Trophoblast cell (in vitro differentiated cells and primary cell): ENCODE measurements at regions not wholly inside any gene's neighbourhood (a gene's known extent, or its start where the extent isn't known, plus 50 kb on each side); places are given as distances from the start of the nearest gene placed in this dataset.

Source experiments
- DNase-seq, 2 donors: peaks; one replicate each; pipeline ENCODE4 v3.0.0-alpha.2; 2016
- H2AFZ ChIP-seq: 2 replicates; pipeline ENCODE4 v1.6.1; 2013; ENCODE audit warnings: low read length, moderate library complexity, mild to moderate bottlenecking; ENCODE audit not compliant: insufficient read depth, poor library complexity
- H2AK5ac ChIP-seq: 2 replicates; pipeline ENCODE4 v1.6.1; 2013; ENCODE audit warnings: mild to moderate bottlenecking, low read length
- H2BK120ac ChIP-seq: 2 replicates; pipeline ENCODE4 v1.6.1; 2013; ENCODE audit warnings: low read length, mild to moderate bottlenecking, moderate library complexity; ENCODE audit not compliant: insufficient read depth, poor library complexity
- H2BK12ac ChIP-seq: 2 replicates; pipeline ENCODE4 v1.6.1; 2013; ENCODE audit warnings: mild to moderate bottlenecking, low read length, moderate library complexity
- H2BK5ac ChIP-seq: 2 replicates; pipeline ENCODE4 v1.6.1; 2013; ENCODE audit warnings: low read length, low read depth, moderate library complexity, mild to moderate bottlenecking; ENCODE audit not compliant: poor library complexity
- H3K14ac ChIP-seq: 2 replicates; pipeline ENCODE4 v1.6.1; 2013; ENCODE audit warnings: mild to moderate bottlenecking, low read length
- H3K18ac ChIP-seq: 2 replicates; pipeline ENCODE4 v1.6.1; 2013; ENCODE audit warnings: mild to moderate bottlenecking, low read length
- H3K23ac ChIP-seq: 2 replicates; pipeline ENCODE4 v1.6.1; 2013; ENCODE audit warnings: low read length
- H3K27ac ChIP-seq: 2 replicates; pipeline ENCODE4 v1.5.1; 2013; ENCODE audit warnings: low read depth, mild to moderate bottlenecking, inconsistent platforms, low read length, moderate library complexity
- H3K27me3 ChIP-seq: 2 replicates; pipeline ENCODE4 v1.6.1; 2013; ENCODE audit warnings: inconsistent platforms, mild to moderate bottlenecking, low read length, moderate library complexity; ENCODE audit not compliant: insufficient read depth
- H3K36me3 ChIP-seq, 2 experiments: 1 replicate in 1 of 2; 2 replicates in 1 of 2; pipeline ENCODE4 v1.6.1; 2013; ENCODE audit warnings: low read length in 2 of 2, mild to moderate bottlenecking in 2 of 2, moderate library complexity in 1 of 2; ENCODE audit not compliant: insufficient read depth in 2 of 2, control insufficient read depth in 1 of 2
- H3K4ac ChIP-seq: 2 replicates; pipeline ENCODE4 v1.6.1; 2013; ENCODE audit warnings: low read depth, mild to moderate bottlenecking, low read length, moderate library complexity
- H3K4me1 ChIP-seq, 2 experiments: 1 replicate in 1 of 2; 2 replicates in 1 of 2; pipeline ENCODE4 v1.6.1; 2013; ENCODE audit warnings: low read length in 2 of 2, mild to moderate bottlenecking in 2 of 2, moderate library complexity in 1 of 2; ENCODE audit not compliant: insufficient read depth in 2 of 2, control insufficient read depth in 1 of 2
- H3K4me2 ChIP-seq: 2 replicates; pipeline ENCODE4 v1.6.1; 2013; ENCODE audit warnings: inconsistent platforms, mild to moderate bottlenecking, low read length, moderate library complexity
- H3K4me3 ChIP-seq: 2 replicates; pipeline ENCODE4 v1.5.1; 2013; ENCODE audit warnings: mild to moderate bottlenecking, low read depth, low read length, inconsistent platforms
- H3K79me1 ChIP-seq: one replicate; pipeline ENCODE4 v1.6.1; 2013; ENCODE audit warnings: low read length
- H3K79me2 ChIP-seq: 2 replicates; pipeline ENCODE4 v1.6.1; 2013; ENCODE audit warnings: low read length, mild to moderate bottlenecking; ENCODE audit not compliant: control insufficient read depth, insufficient read depth, poor library complexity
- H3K9ac ChIP-seq: 2 replicates; pipeline ENCODE4 v1.6.1; 2013; ENCODE audit warnings: mild to moderate bottlenecking, low read length
- H3K9me3 ChIP-seq: 2 replicates; pipeline ENCODE4 v1.6.1; 2013; ENCODE audit warnings: low read depth, mild to moderate bottlenecking, control low read depth, inconsistent platforms, low read length; ENCODE audit not compliant: insufficient read depth
- H4K12ac ChIP-seq: 2 replicates; pipeline ENCODE4 v1.6.1; 2013; ENCODE audit warnings: low read depth, mild to moderate bottlenecking, low read length, moderate library complexity
- H4K8ac ChIP-seq: 2 replicates; pipeline ENCODE4 v1.6.1; 2013; ENCODE audit warnings: low read depth, mild to moderate bottlenecking, low read length, moderate library complexity
- H4K91ac ChIP-seq: one replicate; pipeline ENCODE4 v1.6.1; 2013; ENCODE audit warnings: low read depth, mild to moderate bottlenecking, low read length, moderate library complexity
- WGBS: extraction: QIAGEN DNeasy Blood & Tissue Kit; methylation state at CpG from one replicate; pipeline ENCODE4 v1.1.7; 2013; ENCODE audit warnings: missing lambda C conversion rate; ENCODE audit not compliant: insufficient read length, insufficient coverage; ENCODE audit errors: extremely low coverage; 5-methylcytosine and 5-hydroxymethylcytosine counted together

- H2BK5ac ChIP-seq, result no peak overlapping the region
- H2AFZ ChIP-seq, result no peak overlapping the region
- H3K4me1 ChIP-seq, result no peaks in the 10 kb centered on the region
- no peak overlapping the region for H3K23ac ChIP-seq
- no peak overlapping the region for H3K4me3 ChIP-seq
- H4K91ac ChIP-seq, result no peak overlapping the region
- WGBS, result no CpG with 5 or more reads among the region's 4 CpGs
- no peaks in the 10 kb centered on the region for H3K36me3 ChIP-seq
- H2BK12ac ChIP-seq, result no peak overlapping the region
- no peak overlapping the region for H2BK120ac ChIP-seq
- H3K18ac ChIP-seq, result no peak overlapping the region
- H3K4ac ChIP-seq, result no peak overlapping the region
- H4K12ac ChIP-seq, result no peak overlapping the region
- no peak overlapping the region for H2AK5ac ChIP-seq
- no peaks in the 10 kb centered on the region for H3K79me1 ChIP-seq
- H3K4me2 ChIP-seq, result no peak overlapping the region
- no peak overlapping the region for H3K27ac ChIP-seq
- no peak overlapping the region for H4K8ac ChIP-seq
- H3K9me3 ChIP-seq, result no peaks in the 10 kb centered on the region
- no peak overlapping the region for H3K14ac ChIP-seq
- H3K9ac ChIP-seq, result no peak overlapping the region
- no peak for DNase-seq
- H3K79me2 ChIP-seq, result no peaks in the 10 kb centered on the region
- no peaks in the 10 kb centered on the region for H3K27me3 ChIP-seq
Observed at GRCh38 chr16:62869837-62870236, 833.6 kb upstream of the CDH8 start.

DNA sequence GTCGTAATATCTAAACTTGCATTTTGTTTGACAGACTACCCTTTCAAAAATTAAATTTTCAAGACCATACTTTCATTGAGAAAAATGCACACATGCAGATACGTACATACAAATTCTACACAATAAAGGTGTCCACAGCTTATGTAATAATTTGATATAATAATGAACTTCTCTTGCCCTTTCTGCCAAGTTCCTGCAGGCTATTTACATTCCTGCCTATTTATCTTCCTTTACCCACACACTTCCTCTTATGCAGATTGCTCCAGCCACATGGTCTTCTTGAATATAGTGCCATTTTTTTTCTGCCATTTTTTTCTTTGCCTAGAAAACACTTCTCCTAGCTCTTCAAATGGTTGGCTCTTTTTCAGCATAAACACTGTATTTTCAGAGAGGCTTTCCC, 826.9 kb upstream of the CDH8 start:
- Histone ChIP-seq H2AK5ac (no peak overlapping the region), H2BK5ac (no peak overlapping the region), H4K8ac (no peak overlapping the region), H3K14ac (no peak overlapping the region), H3K4me3 (no peak overlapping the region), H3K18ac (no peak overlapping the region), H3K9me3 (no peaks in the 10 kb centered on the region), H3K27me3 (no peaks in the 10 kb centered on the region), H3K9ac (no peak overlapping the region), H3K4ac (no peak overlapping the region), H4K12ac (no peak overlapping the region), H3K23ac (no peak overlapping the region), H3K4me2 (no peak overlapping the region), H3K79me1 (no peaks in the 10 kb centered on the region), H2BK12ac (no peak overlapping the region), H3K36me3 (no peaks in the 10 kb centered on the region), H2AFZ (no peak overlapping the region), H2BK120ac (no peak overlapping the region), H3K27ac (no peak overlapping the region), H4K91ac (no peak overlapping the region), H3K79me2 (no peaks in the 10 kb centered on the region), H3K4me1 (no peaks in the 10 kb centered on the region)
- no peak for DNase-seq
- no CpG with 5 or more reads among the region's 2 CpGs for WGBS

DNA sequence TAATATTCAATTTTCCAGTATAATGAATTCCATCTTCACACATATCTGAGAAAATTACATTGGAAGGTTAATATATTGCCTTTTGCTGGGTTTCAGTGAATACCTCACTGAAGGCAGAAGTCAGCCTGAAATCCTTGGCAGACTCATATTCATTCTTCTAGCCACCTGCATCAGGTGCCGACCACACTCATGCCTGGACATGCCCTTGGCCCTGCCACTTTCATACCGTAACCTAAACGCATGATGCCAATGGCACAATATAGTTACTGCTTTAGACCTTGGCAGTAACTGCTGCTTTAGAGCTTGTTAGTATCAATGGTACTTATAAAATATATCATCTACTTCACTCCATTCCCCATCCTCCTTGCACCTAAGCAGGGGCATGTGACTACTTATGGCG, 817.6 kb upstream of the CDH8 start:
- Histone ChIP-seq H3K9ac (no peak overlapping the region), H3K4me1 (no peaks in the 10 kb centered on the region), H3K4me2 (no peak overlapping the region), H3K36me3 (no peaks in the 10 kb centered on the region), H3K79me2 (no peaks in the 10 kb centered on the region), H3K27me3 (no peaks in the 10 kb centered on the region), H3K27ac (no peak overlapping the region), H3K79me1 (no peaks in the 10 kb centered on the region), H3K23ac (no peak overlapping the region), H3K9me3 (no peaks in the 10 kb centered on the region), H2AK5ac (no peak overlapping the region), H3K14ac (no peak overlapping the region), H4K12ac (no peak overlapping the region), H2BK12ac (no peak overlapping the region), H4K91ac (no peak overlapping the region), H4K8ac (no peak overlapping the region), H2AFZ (no peak overlapping the region), H3K4me3 (no peak overlapping the region), H3K18ac (no peak overlapping the region), H2BK120ac (no peak overlapping the region), H3K4ac (no peak overlapping the region), H2BK5ac (no peak overlapping the region)
- no peak for DNase-seq
- no CpG with 5 or more reads among the region's 4 CpGs for WGBS

- no CpG with 5 or more reads among the region's 2 CpGs for WGBS
Observed at GRCh38 chr16:62846399-62847057, 810.3 kb upstream of the CDH8 start.

More at GRCh38 chr16:62846399-62847057, 810.3 kb upstream of the CDH8 start:
- no peak overlapping the region for H3K4me2 ChIP-seq
- H4K8ac ChIP-seq, result no peak overlapping the region
- no peak overlapping the region for H3K9ac ChIP-seq
- H4K12ac ChIP-seq, result no peak overlapping the region
- no peak overlapping the region for H3K14ac ChIP-seq
- no peak overlapping the region for H2BK12ac ChIP-seq
- H2AK5ac ChIP-seq, result no peak overlapping the region
- H2BK5ac ChIP-seq, result no peak overlapping the region
- no peak overlapping the region for H4K91ac ChIP-seq
- H3K79me2 ChIP-seq, result no peaks in the 10 kb centered on the region
- no peaks in the 10 kb centered on the region for H3K9me3 ChIP-seq
- H3K79me1 ChIP-seq, result no peaks in the 10 kb centered on the region
- H3K23ac ChIP-seq, result no peak overlapping the region
- no peak overlapping the region for H3K4ac ChIP-seq
- H2AFZ ChIP-seq, result no peak overlapping the region
- no peaks in the 10 kb centered on the region for H3K4me1 ChIP-seq
- H3K4me3 ChIP-seq, result no peak overlapping the region
- H3K36me3 ChIP-seq, result no peaks in the 10 kb centered on the region
- H3K27me3 ChIP-seq, result no peaks in the 10 kb centered on the region
- no peak overlapping the region for H2BK120ac ChIP-seq
- no peak for DNase-seq
- H3K27ac ChIP-seq, result no peak overlapping the region
- no peak overlapping the region for H3K18ac ChIP-seq
